AG09309 (cell line): ENCODE measurements at regions not wholly inside any gene's neighbourhood (a gene's known extent, or its start where the extent isn't known, plus 50 kb on each side); places are given as distances from the start of the nearest gene placed in this dataset.

Experiments
- DNase-seq: peaks from one replicate; pipeline ENCODE4 v3.0.0-alpha.2; 2010; ENCODE audit warnings: low read depth
- H3K4me3 ChIP-seq: 2 replicates; pipeline ENCODE4 v1.5.1; 2011; ENCODE audit warnings: mild to moderate bottlenecking, low read depth, low read length, moderate library complexity; ENCODE audit not compliant: control insufficient read depth
- TF ChIP-seq, protein P1 (sequence below): IDR thresholded peaks from 2 replicates; pipeline ENCODE4 v1.5.1; 2011; ENCODE audit warnings: mild to moderate bottlenecking, low read depth, low read length, inconsistent platforms; ENCODE audit not compliant: insufficient read depth, control insufficient read depth; ENCODE audit errors: missing control alignments

GRCh38 chr2:12315224-12315623 lies 401.5 kb upstream of the TRIB2 start:
- H3K4me3 ChIP-seq: no peak overlapping the region
- DNase-seq: no peak
- TF ChIP-seq, protein P1, sequence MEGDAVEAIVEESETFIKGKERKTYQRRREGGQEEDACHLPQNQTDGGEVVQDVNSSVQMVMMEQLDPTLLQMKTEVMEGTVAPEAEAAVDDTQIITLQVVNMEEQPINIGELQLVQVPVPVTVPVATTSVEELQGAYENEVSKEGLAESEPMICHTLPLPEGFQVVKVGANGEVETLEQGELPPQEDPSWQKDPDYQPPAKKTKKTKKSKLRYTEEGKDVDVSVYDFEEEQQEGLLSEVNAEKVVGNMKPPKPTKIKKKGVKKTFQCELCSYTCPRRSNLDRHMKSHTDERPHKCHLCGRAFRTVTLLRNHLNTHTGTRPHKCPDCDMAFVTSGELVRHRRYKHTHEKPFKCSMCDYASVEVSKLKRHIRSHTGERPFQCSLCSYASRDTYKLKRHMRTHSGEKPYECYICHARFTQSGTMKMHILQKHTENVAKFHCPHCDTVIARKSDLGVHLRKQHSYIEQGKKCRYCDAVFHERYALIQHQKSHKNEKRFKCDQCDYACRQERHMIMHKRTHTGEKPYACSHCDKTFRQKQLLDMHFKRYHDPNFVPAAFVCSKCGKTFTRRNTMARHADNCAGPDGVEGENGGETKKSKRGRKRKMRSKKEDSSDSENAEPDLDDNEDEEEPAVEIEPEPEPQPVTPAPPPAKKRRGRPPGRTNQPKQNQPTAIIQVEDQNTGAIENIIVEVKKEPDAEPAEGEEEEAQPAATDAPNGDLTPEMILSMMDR: no peak

- TF ChIP-seq, protein P1: no peak
- no peak for DNase-seq
- H3K4me3 ChIP-seq: no peak overlapping the region
Observed at GRCh38 chr2:12316476-12316875, 400.3 kb upstream of the TRIB2 start.

DNA sequence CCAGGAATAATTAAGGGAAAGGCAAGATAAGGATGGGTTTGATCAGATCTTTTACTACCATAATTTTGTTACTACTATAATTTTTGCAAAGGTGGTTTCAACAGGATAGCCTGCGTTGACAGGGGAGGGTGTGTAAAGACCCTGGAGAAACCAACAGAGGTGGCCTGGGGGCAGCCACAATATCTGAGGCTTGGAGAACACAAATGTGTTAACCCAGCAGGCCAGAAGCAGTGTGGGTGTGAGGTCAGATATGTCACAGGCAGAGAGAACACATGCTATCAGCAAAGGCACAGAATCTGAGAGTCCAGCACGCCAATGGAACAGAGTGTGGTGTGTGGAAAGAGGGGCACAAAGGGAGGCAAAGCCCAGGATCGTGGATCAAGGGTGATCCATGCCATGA lies 399.4 kb upstream of the TRIB2 start:
- DNase-seq: no peak
- TF ChIP-seq, protein P1: no peak
- no peak overlapping the region for H3K4me3 ChIP-seq

GRCh38 chr2:12317814-12318426 lies 398.8 kb upstream of the TRIB2 start:
- peak; percentile 86 for DNase-seq
- no peak overlapping the region for H3K4me3 ChIP-seq
- TF ChIP-seq, protein P1: no peak

- DNase-seq: peak; percentile 98
- TF ChIP-seq, protein P1: no peak
Observed at GRCh38 chr2:12318427-12319057, 398.2 kb upstream of the TRIB2 start.

GRCh38 chr2:12320027-12320734 lies 396.6 kb upstream of the TRIB2 start:
- TF ChIP-seq, protein P1: no peak
- DNase-seq: no peak

More at GRCh38 chr2:12318427-12319057, 398.2 kb upstream of the TRIB2 start:
- no peak overlapping the region for H3K4me3 ChIP-seq

More at GRCh38 chr2:12320027-12320734, 396.6 kb upstream of the TRIB2 start:
- H3K4me3 ChIP-seq: no peak overlapping the region
